SJSA1 (cell line): ENCODE measurements at regions not wholly inside any gene's neighbourhood (a gene's known extent, or its start where the extent isn't known, plus 50 kb on each side); places are given as distances from the start of the nearest gene placed in this dataset.
"Not testable (repeated sequence)": the region's sequence is repeated elsewhere in the genome, so short reads cannot be mapped to it uniquely, and the experiment has no call there.

Experiments
- DNase-seq, 2 experiments: peaks; one replicate each; pipeline ENCODE4 v3.0.0-alpha.2; 2015 to 2020; ENCODE audit warnings: low spot score in 2 of 2, low read depth in 1 of 2
- H3K27ac ChIP-seq: fragments of 250-450 bp; sonication (Bioruptor Pico); 2 replicates; pipeline ENCODE4 v1.5.1; 2020; ENCODE audit warnings: mild to moderate bottlenecking, moderate library complexity
- H3K27me3 ChIP-seq: fragments of 250-450 bp; sonication (Bioruptor Pico); replicated peaks from 2 replicates; pipeline ENCODE4 v1.5.1; 2020; ENCODE audit warnings: mild to moderate bottlenecking, moderate library complexity
- H3K36me3 ChIP-seq: fragments of 250-450 bp; sonication (Bioruptor Pico); 2 replicates; pipeline ENCODE4 v1.5.1; 2020; ENCODE audit warnings: mild to moderate bottlenecking
- H3K4me1 ChIP-seq: fragments of 250-450 bp; sonication (Bioruptor Pico); replicated peaks from 2 replicates; pipeline ENCODE4 v1.6.1; 2021; ENCODE audit warnings: mild to moderate bottlenecking
- H3K4me3 ChIP-seq: fragments of 250-450 bp; sonication (Bioruptor Pico); 2 replicates; pipeline ENCODE4 v1.5.1; 2020; ENCODE audit warnings: mild to moderate bottlenecking
- H3K9me3 ChIP-seq: fragments of 250-450 bp; sonication (Bioruptor Pico); replicated peaks from 2 replicates; pipeline ENCODE4 v1.5.1; 2020; ENCODE audit warnings: mild to moderate bottlenecking

GRCh38 chr13:65746406-65746921 is 1483.7 kb downstream of the PCDH9 start:
- DNase-seq: no peak
- Histone ChIP-seq H3K4me1 (no peaks in the 10 kb centered on the region), H3K27me3 (no peaks in the 10 kb centered on the region), H3K4me3 (no peak overlapping the region), H3K27ac (no peak overlapping the region), H3K9me3 (no peaks in the 10 kb centered on the region), H3K36me3 (no peaks in the 10 kb centered on the region)

- Histone ChIP-seq H3K4me3 (no peak overlapping the region), H3K27ac (no peak overlapping the region), H3K27me3 (no peaks in the 10 kb centered on the region), H3K4me1 (no peaks in the 10 kb centered on the region), H3K36me3 (no peaks in the 10 kb centered on the region), H3K9me3 (no peaks in the 10 kb centered on the region)
- no peak for DNase-seq
These were observed 1485.3 kb downstream of the PCDH9 start for GRCh38 chr13:65744836-65745235.

- no peaks in the 10 kb centered on the region for H3K36me3 ChIP-seq
- no peaks in the 10 kb centered on the region for H3K4me1 ChIP-seq
- no peak for DNase-seq
- no peaks in the 10 kb centered on the region for H3K9me3 ChIP-seq
- no peaks in the 10 kb centered on the region for H3K27me3 ChIP-seq
- no peak overlapping the region for H3K27ac ChIP-seq
- H3K4me3 ChIP-seq: no peak overlapping the region
These were observed 1497.0 kb downstream of the PCDH9 start for GRCh38 chr13:65733110-65733509.

- Histone ChIP-seq H3K9me3 (no peaks in the 10 kb centered on the region), H3K4me1 (no peaks in the 10 kb centered on the region), H3K27ac (no peak overlapping the region), H3K27me3 (no peaks in the 10 kb centered on the region), H3K36me3 (no peaks in the 10 kb centered on the region), H3K4me3 (no peak overlapping the region)
- DNase-seq: no peak
These were observed 1503.1 kb downstream of the PCDH9 start for GRCh38 chr13:65727070-65727469.

- Histone ChIP-seq H3K27me3 (no peaks in the 10 kb centered on the region), H3K4me1 (no peaks in the 10 kb centered on the region), H3K27ac (no peak overlapping the region), H3K36me3 (no peaks in the 10 kb centered on the region), H3K9me3 (no peaks in the 10 kb centered on the region), H3K4me3 (no peak overlapping the region)
- DNase-seq: no peak
These were observed 1505.1 kb downstream of the PCDH9 start for GRCh38 chr13:65725006-65725405.

GRCh38 chr13:65724226-65724625 is 1505.9 kb downstream of the PCDH9 start:
- no peak for DNase-seq

GRCh38 chr13:65722506-65722905 is 1507.6 kb downstream of the PCDH9 start:
- no peaks in the 10 kb centered on the region for H3K9me3 ChIP-seq
- H3K4me1 ChIP-seq: no peaks in the 10 kb centered on the region
- H3K4me3 ChIP-seq: no peak overlapping the region
- no peak for DNase-seq
- H3K36me3 ChIP-seq: no peaks in the 10 kb centered on the region
- no peak overlapping the region for H3K27ac ChIP-seq
- no peaks in the 10 kb centered on the region for H3K27me3 ChIP-seq

More at GRCh38 chr13:65724226-65724625, 1505.9 kb downstream of the PCDH9 start:
- Histone ChIP-seq H3K27ac (no peak overlapping the region), H3K9me3 (no peaks in the 10 kb centered on the region), H3K4me1 (no peaks in the 10 kb centered on the region), H3K27me3 (no peaks in the 10 kb centered on the region), H3K36me3 (no peaks in the 10 kb centered on the region), H3K4me3 (no peak overlapping the region)

- Histone ChIP-seq H3K4me1 (no peaks in the 10 kb centered on the region), H3K27ac (no peak overlapping the region), H3K27me3 (no peaks in the 10 kb centered on the region), H3K36me3 (no peaks in the 10 kb centered on the region), H3K9me3 (no peaks in the 10 kb centered on the region), H3K4me3 (no peak overlapping the region)
- DNase-seq: no peak
These were observed 1510.3 kb downstream of the PCDH9 start for GRCh38 chr13:65719831-65720230.

GRCh38 chr13:65710514-65710913 is 1519.6 kb downstream of the PCDH9 start:
- Histone ChIP-seq H3K27ac (no peak overlapping the region), H3K4me3 (no peak overlapping the region), H3K9me3 (no peaks in the 10 kb centered on the region), H3K27me3 (no peaks in the 10 kb centered on the region), H3K36me3 (no peaks in the 10 kb centered on the region), H3K4me1 (no peaks in the 10 kb centered on the region)
- no peak for DNase-seq

GRCh38 chr13:65697843-65698242 is 1532.3 kb downstream of the PCDH9 start:
- H3K27me3 ChIP-seq: no peaks in the 10 kb centered on the region
- no peak for DNase-seq
- H3K36me3 ChIP-seq: no peaks in the 10 kb centered on the region
- no peak overlapping the region for H3K4me3 ChIP-seq
- no peaks in the 10 kb centered on the region for H3K9me3 ChIP-seq
- no peaks in the 10 kb centered on the region for H3K4me1 ChIP-seq
- no peak overlapping the region for H3K27ac ChIP-seq

- DNase-seq: no peak
- H3K27ac ChIP-seq: no peak overlapping the region
These were observed 1550.9 kb downstream of the PCDH9 start for GRCh38 chr13:65679240-65679639.

GRCh38 chr13:65677906-65678305 is 1552.2 kb downstream of the PCDH9 start:
- no peaks in the 10 kb centered on the region for H3K9me3 ChIP-seq
- no peak overlapping the region for H3K4me3 ChIP-seq
- DNase-seq: no peak
- no peaks in the 10 kb centered on the region for H3K4me1 ChIP-seq
- H3K27ac ChIP-seq: no peak overlapping the region
- H3K27me3 ChIP-seq: no peaks in the 10 kb centered on the region
- H3K36me3 ChIP-seq: no peaks in the 10 kb centered on the region

More at GRCh38 chr13:65679240-65679639, 1550.9 kb downstream of the PCDH9 start:
- no peaks in the 10 kb centered on the region for H3K36me3 ChIP-seq
- H3K4me1 ChIP-seq: no peaks in the 10 kb centered on the region
- H3K4me3 ChIP-seq: no peak overlapping the region
- H3K27me3 ChIP-seq: no peaks in the 10 kb centered on the region
- no peaks in the 10 kb centered on the region for H3K9me3 ChIP-seq

- H3K4me3 ChIP-seq, H3K9me3 ChIP-seq, H3K27me3 ChIP-seq, H3K4me1 ChIP-seq, H3K27ac ChIP-seq, DNase-seq, H3K36me3 ChIP-seq: not testable (repeated sequence)
These were observed 1554.8 kb downstream of the PCDH9 start for GRCh38 chr13:65675383-65675782.

- Histone ChIP-seq H3K4me3 (no peak overlapping the region), H3K36me3 (no peaks in the 10 kb centered on the region), H3K9me3 (no peaks in the 10 kb centered on the region), H3K27ac (no peak overlapping the region), H3K4me1 (no peaks in the 10 kb centered on the region), H3K27me3 (no peaks in the 10 kb centered on the region)
- DNase-seq: no peak
These were observed 1560.0 kb downstream of the PCDH9 start for GRCh38 chr13:65670014-65670625.

GRCh38 chr13:65660731-65661130 is 1569.4 kb downstream of the PCDH9 start:
- no peaks in the 10 kb centered on the region for H3K27me3 ChIP-seq
- H3K9me3 ChIP-seq: no peaks in the 10 kb centered on the region
- no peaks in the 10 kb centered on the region for H3K36me3 ChIP-seq
- no peak overlapping the region for H3K27ac ChIP-seq
- no peak for DNase-seq
- no peaks in the 10 kb centered on the region for H3K4me1 ChIP-seq
- H3K4me3 ChIP-seq: no peak overlapping the region
